Keratinocyte (primary cell): ENCODE measurements at regions not wholly inside any gene's neighbourhood (a gene's known extent, or its start where the extent isn't known, plus 50 kb on each side); places are given as distances from the start of the nearest gene placed in this dataset.

Source experiments
- DNase-seq: peaks from one replicate; pipeline ENCODE4 v3.0.0-alpha.2; 2011; ENCODE audit warnings: low read depth, missing footprints, low spot score
- FAIRE-seq: peaks from 2 replicates; lab custom pipeline; 2011; peaks lifted over from hg19 to GRCh38; lab: Jason Lieb, UNC
- H2AFZ ChIP-seq: 2 replicates; pipeline ENCODE4 v1.6.0; 2012; ENCODE audit warnings: low read length, control low read depth, inconsistent platforms; ENCODE audit not compliant: control insufficient read depth
- H3K27ac ChIP-seq: 2 replicates; pipeline ENCODE4 v1.5.1; 2011; ENCODE audit warnings: low read length; ENCODE audit not compliant: control insufficient read depth, insufficient read depth
- H3K27me3 ChIP-seq: 3 replicates; pipeline ENCODE4 v1.6.0; 2011; ENCODE audit warnings: low read length; ENCODE audit not compliant: control insufficient read depth, insufficient read depth; ENCODE audit errors: extremely low read depth
- H3K36me3 ChIP-seq, 2 experiments: 2 replicates in 1 of 2; 3 replicates in 1 of 2; pipeline ENCODE4 v1.5.1; 2011; ENCODE audit warnings: low read length in 2 of 2, mild to moderate bottlenecking in 1 of 2; ENCODE audit not compliant: control insufficient read depth in 2 of 2, insufficient read depth in 2 of 2; ENCODE audit errors: extremely low read depth in 1 of 2
- H3K4me1 ChIP-seq: 3 replicates; pipeline ENCODE4 v1.5.1; 2011; ENCODE audit warnings: low read length; ENCODE audit not compliant: control insufficient read depth, insufficient read depth; ENCODE audit errors: extremely low read depth
- H3K4me2 ChIP-seq: 3 replicates; pipeline ENCODE4 v1.6.0; 2011; ENCODE audit warnings: low read depth, low read length; ENCODE audit not compliant: control insufficient read depth, insufficient read depth; ENCODE audit errors: extremely low read depth
- H3K4me3 ChIP-seq, 3 experiments: fragments of 200-600 bp in 1 of 3; sonication (generic) in 1 of 3; 2 replicates in 2 of 3; 3 replicates in 1 of 3; pipeline ENCODE4 v1.5.1; 2011 to 2016; ENCODE audit warnings: low read length in 3 of 3, mild to moderate bottlenecking in 3 of 3, control low read depth in 2 of 3, inconsistent platforms in 1 of 3, low read depth in 1 of 3, mixed read lengths in 1 of 3, mixed run types in 1 of 3, moderate library complexity in 1 of 3; ENCODE audit not compliant: control insufficient read depth in 2 of 3, insufficient read depth in 2 of 3; ENCODE audit errors: extremely low read depth in 1 of 3
- H3K79me2 ChIP-seq: 2 replicates; pipeline ENCODE4 v1.6.0; 2012; ENCODE audit warnings: low read length; ENCODE audit not compliant: control insufficient read depth, insufficient read depth
- H3K9ac ChIP-seq: 3 replicates; pipeline ENCODE4 v1.6.0; 2011; ENCODE audit warnings: low read length; ENCODE audit not compliant: control insufficient read depth, insufficient read depth; ENCODE audit errors: extremely low read depth
- H3K9me1 ChIP-seq: 3 replicates; pipeline ENCODE4 v1.6.0; 2011; ENCODE audit warnings: low read length; ENCODE audit not compliant: control insufficient read depth, insufficient read depth; ENCODE audit errors: extremely low read depth
- H3K9me3 ChIP-seq: 2 replicates; pipeline ENCODE4 v1.5.1; 2012; ENCODE audit warnings: low read depth, low read length; ENCODE audit not compliant: control insufficient read depth
- H4K20me1 ChIP-seq: 3 replicates; pipeline ENCODE4 v1.6.0; 2011; ENCODE audit warnings: low read length; ENCODE audit not compliant: control insufficient read depth, insufficient read depth; ENCODE audit errors: extremely low read depth
- CTCF ChIP-seq, 3 experiments: IDR thresholded peaks in 1 of 3; conservative IDR thresholded peaks in 1 of 3; optimal IDR thresholded peaks in 1 of 3; 2 replicates in 2 of 3; 3 replicates in 1 of 3; pipeline versions ENCODE3 to v1.5.1; 2011; ENCODE audit warnings: low read length in 3 of 3, mild to moderate bottlenecking in 3 of 3, moderate library complexity in 2 of 3, control low read depth in 1 of 3, inconsistent platforms in 1 of 3; ENCODE audit not compliant: insufficient read depth in 2 of 3; ENCODE audit errors: extremely low read depth in 1 of 3
- EZH2 ChIP-seq: IDR thresholded peaks from one replicate; pipeline ENCODE4 v1.6.1; 2012; ENCODE audit warnings: inconsistent platforms, mild to moderate bottlenecking, low read length, moderate library complexity
- dilution Hi-C: fragments of 300-500 bp; cut with MboI; formaldehyde crosslinking; loops from one replicate; pipeline ENCODE4 v1.7.0; 2020; ENCODE audit warnings: low sequenced_read_pairs; ENCODE audit not compliant: extremely low pct_ligation_motif_present

- no peaks in the 10 kb centered on the region for H3K4me1 ChIP-seq
- no peaks in the 10 kb centered on the region for H3K9me1 ChIP-seq
- H2AFZ ChIP-seq = no peak overlapping the region
- no peaks in the 10 kb centered on the region for H3K36me3 ChIP-seq
- H4K20me1 ChIP-seq = no peaks in the 10 kb centered on the region
- no peaks in the 10 kb centered on the region for H3K79me2 ChIP-seq
- H3K4me2 ChIP-seq = no peak overlapping the region
- TF ChIP-seq EZH2 (no peak), CTCF (optimal IDR thresholded peaks at IDR 0.05 in 1 of 3, IDR thresholded peaks at IDR 0.05 in 1 of 3, conservative IDR thresholded peaks at IDR 0.05 in 1 of 3; ENCODE audit: extremely low read depth in 1 of 3, insufficient read depth in 2 of 3, low read length in 3 of 3) (no peak)
- no peaks in the 10 kb centered on the region for H3K9me3 ChIP-seq
- H3K9ac ChIP-seq = no peak overlapping the region
- no peak for DNase-seq
- no peak overlapping the region for H3K4me3 ChIP-seq
- no peaks in the 10 kb centered on the region for H3K27me3 ChIP-seq
- dilution Hi-C loops = no loop called here
- no peak overlapping the region for H3K27ac ChIP-seq
- no peak for FAIRE-seq
These were observed 575.9 kb downstream of the USP25 start for GRCh38 chr21:16305686-16306085.

GRCh38 chr21:16307256-16307655, 577.5 kb downstream of the USP25 start:
- H3K27me3 ChIP-seq = no peaks in the 10 kb centered on the region
- H3K79me2 ChIP-seq = no peaks in the 10 kb centered on the region
- H3K9me1 ChIP-seq = no peaks in the 10 kb centered on the region
- FAIRE-seq (no peak), DNase-seq (no peak)
- no peak for TF ChIP-seq EZH2
- TF ChIP-seq CTCF (optimal IDR thresholded peaks at IDR 0.05 in 1 of 3, IDR thresholded peaks at IDR 0.05 in 1 of 3, conservative IDR thresholded peaks at IDR 0.05 in 1 of 3; ENCODE audit: extremely low read depth in 1 of 3, insufficient read depth in 2 of 3, low read length in 3 of 3) = no peak
- H3K4me3 ChIP-seq = no peak overlapping the region
- no peaks in the 10 kb centered on the region for H4K20me1 ChIP-seq
- no peak overlapping the region for H2AFZ ChIP-seq
- H3K4me1 ChIP-seq = no peaks in the 10 kb centered on the region
- H3K4me2 ChIP-seq = no peak overlapping the region
- no peaks in the 10 kb centered on the region for H3K36me3 ChIP-seq
- H3K9ac ChIP-seq = no peak overlapping the region
- H3K9me3 ChIP-seq = no peaks in the 10 kb centered on the region
- dilution Hi-C loops = no loop called here
- H3K27ac ChIP-seq = no peak overlapping the region
